Mesenteric fat pad (tissue), 1 donor: ENCODE measurements at regions not wholly inside any gene's neighbourhood (a gene's known extent, or its start where the extent isn't known, plus 50 kb on each side); places are given as distances from the start of the nearest gene placed in this dataset.

Experiments
- DNase-seq: peaks from one replicate; pipeline ENCODE4 v3.0.0-alpha.2; 2020; ENCODE audit warnings: low spot score
- donor health status: DM: yes; HTN: yes; CAD: no.

DNA sequence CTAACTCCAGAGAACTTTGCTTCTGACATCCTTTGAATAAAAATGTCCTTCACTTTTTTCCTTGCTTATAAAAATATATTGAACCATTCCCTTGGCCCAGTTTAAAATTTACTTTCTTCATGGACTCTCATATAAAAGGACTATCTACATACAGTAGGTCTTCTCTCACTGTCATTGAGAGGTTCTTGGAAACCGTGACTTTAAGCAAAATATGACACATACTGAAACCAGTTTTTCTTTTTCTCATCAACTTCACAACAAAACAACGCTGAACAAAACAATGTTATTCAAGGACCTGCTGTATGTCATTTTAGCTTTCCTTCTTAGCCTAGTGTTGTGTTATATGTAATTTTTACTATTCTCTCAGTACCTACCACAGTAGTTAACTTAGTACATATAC lies 496.8 kb downstream of the CENPC start:
- no peak for DNase-seq

DNA sequence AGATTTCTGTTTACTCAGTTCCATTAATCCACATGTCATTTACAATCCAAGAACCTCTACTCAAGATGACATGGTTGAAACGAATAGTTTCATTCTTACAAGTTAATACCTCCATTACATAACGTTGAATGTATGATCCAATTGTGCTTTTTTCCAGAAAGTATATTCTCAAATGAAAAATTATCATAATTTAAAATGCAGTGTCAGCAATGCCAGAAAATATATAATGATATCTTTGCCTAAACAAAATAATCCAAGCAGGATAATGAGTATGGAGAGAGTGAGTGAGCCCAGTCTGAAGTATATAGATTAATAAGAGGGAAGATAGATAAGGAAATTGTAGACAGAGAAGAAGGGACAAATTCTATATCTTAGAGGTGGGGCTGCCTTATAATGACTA lies 505.0 kb downstream of the CENPC start:
- DNase-seq = no peak

DNA sequence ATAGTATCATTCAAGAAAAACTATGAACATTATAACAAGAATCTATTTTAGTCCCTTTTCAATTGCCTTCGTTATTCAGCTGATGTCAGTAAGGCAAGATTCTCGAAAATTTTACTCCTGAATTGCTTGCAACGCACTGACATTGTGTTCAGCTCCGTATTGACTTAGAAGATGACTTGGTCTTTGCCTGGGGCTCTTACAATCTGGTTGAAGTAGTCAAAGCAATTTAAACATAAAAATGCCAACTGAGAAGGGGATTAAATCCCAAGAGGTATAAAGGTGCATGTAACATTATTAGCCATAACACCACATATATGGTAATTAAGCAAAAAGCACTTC lies 507.1 kb downstream of the CENPC start:
- no peak for DNase-seq

DNA sequence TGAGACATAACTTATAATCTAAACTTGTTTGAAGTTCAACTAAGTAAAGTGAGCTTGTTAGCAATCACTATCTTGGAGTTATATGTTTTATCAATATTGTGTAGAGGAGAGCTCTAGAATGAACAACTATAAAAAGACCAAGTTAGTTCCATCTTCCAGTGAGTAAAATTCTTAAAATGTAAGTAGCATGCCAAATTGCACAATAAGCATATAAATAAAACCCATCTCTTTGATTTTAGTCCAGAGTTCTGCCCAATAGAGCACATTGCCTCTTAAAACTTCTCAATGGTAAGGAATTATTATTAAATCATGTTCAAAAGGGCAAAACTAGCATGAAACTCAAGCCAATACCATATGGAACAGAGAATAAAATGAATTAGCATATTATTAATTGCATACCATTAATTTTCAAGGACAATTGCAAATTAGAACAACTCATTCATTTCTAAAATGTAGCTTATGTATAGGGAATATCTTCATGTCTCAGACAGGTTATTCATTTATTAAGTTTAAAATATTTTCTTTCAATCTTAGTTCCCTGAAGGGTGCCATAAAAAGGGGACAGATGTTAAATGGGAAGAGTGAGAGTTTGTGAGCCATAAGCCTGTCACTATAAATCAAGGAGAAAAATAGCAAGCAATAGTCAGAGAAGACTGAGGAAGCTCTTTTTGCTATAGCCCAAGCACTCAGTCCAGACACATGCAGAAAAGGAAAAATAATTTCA lies 507.6 kb downstream of the CENPC start:
- no peak for DNase-seq

DNA sequence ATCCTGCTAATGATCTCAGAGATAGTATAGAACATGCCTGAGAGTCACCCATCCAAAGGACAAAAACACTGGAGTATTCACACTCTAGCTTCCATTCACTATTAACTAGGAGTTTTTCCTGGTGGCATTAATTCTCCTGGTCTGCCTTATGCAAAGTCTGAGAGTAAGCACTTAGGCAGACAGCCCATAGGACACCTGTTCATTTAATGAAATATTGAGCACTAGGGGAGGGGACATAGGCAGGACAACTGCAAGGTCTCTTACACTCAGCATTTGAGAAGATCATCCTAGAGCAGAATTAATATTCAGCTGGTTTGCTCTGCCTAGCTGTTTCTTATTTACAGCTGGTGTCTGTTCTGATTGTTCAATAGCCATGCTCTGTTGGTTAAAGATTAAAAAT lies 508.5 kb downstream of the CENPC start:
- no peak for DNase-seq

DNA sequence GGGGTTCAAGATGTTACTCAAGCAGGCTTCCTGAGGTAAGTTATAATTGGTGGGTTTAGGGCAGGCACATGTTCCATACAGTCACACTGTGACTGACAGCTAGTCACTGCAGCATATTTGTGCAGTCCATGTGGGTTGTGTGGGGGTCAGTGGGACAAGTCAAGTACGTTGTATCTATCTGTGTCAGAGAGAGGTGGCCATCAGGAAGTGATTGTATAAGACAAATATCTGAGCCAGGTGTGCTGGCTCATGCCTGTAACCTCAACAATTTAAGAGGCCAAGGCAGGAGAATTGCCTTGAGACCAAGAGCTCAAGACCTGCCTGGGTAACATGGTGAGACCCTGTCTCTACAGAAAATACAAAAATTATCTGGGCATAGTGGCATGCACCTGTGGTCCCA lies 509.3 kb downstream of the CENPC start:
- no peak for DNase-seq

DNA sequence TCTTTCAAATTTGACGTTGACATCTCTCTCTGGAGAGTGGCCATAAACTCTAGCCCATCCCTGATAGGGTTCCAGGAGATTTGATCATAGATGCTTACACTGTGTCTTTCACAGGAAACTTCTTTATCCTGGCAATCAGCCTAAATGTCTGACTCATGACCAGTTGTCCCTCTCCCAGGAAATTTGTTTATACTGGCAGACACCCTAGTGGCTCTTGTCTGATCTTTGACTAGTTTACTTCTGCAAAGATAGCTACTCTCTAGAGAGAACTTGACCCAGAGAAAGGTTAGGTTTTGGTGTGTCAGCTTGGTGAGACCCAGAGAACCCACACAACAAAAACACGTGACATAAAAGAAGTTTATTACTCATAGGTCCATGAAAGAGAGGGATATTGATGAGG lies 509.8 kb downstream of the CENPC start:
- no peak for DNase-seq

DNA sequence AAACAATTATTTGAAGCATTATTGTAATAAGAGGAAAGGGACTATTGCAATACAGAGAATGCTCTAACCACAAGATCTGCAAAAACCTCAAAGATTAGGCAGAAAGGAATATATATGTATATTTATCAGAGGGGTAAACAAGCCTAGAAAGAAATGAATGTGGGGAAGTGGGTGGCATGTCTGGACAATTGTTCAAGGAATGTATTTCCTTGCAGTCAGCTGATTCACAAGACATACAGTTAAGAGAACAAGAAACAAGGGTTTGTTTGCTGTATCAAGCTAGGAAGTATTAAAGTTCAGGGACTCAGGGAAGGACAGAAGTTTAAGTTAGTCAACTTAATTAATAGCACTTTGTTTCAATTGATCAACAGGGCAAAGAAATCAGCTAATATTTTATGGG lies 514.7 kb downstream of the CENPC start:
- DNase-seq = no peak

DNA sequence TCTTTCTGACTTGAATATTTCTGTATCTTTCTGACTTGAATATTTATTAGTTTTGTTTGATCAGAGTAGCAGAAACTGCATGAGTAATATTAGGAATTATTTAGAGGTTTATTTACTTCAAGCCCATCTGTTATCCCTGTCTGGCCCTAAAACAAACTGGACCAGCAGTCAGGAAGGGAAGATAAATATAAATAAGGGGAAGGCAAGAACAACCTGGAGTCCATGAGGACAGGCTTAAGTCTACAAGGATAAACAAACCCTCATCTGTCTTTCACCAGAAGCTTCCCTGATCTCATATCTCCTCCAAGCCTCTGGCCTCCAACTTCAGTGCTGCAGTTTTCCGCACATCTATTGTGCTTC lies 524.9 kb downstream of the CENPC start:
- no peak for DNase-seq

DNA sequence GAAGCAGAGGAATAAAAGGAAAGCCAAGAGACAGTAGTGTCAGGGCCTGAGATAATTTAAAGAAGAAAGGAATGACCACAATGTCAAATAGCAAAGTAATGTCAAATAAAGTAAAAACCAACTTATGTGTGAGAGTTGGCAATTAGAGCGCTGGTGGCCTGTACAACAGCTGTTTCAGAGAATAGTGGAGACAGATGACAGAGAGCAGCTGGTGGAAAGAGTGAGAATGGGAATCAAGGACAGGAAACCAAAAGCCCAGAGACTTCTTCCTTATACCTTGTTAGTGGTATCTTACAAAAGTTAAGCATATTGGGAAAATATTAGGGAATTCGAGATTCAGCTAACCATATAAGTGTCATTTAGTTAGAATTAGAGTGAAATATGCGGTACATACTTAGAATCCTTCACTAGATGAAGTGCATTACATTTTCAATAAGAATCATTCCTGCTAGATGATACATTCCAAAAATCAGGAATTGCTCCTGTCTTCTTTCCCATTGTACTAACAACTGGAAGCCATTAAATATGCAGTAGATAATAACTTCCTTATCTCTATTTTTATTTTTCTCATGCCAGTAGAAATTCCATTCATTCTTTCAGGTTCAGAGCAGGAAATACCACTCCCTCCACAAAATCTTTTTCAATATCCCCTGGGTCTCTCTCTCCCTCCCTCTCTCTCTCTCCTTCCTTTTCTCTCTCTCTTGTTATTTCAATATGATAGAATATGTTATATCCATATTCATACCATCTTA lies 525.4 kb downstream of the CENPC start:
- no peak for DNase-seq

DNA sequence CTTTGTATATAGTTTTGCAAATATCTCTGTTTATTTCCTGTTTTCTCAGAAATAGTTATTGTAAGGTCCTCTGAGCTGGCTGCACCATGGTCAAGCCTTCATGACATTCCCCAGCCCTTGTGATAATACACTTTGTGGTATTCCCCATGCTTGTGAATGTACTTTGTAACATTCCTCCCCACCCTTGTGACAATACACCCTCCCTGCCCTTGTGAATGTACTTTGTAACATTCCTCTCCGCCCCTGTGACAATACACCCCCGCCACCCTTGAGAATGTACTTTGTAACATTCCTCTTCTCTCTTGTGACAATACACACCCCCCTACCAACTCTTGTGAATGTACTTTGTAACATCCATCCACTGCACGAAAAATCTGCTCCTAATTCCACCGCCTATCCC lies 530.7 kb downstream of the CENPC start:
- DNase-seq = no peak

DNA sequence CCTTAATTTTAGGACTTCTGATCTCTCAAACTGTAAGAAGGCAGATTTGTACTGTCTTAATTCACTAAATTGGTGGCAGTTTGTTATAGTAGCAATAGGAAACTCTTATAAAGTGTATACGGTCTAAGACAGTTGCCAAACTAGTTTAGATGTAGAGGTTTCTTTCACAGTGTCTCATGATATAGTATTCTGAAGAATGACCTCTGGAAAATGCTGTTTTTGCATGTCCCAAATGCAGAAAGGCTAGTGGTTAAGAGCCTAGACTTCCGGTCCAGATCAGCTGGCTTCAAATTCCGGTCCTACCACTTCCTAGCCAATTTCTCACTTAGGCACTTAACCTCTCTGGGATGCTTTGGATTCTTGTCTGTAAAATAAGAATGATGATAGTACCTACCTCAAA lies 538.5 kb downstream of the CENPC start:
- DNase-seq = no peak

DNA sequence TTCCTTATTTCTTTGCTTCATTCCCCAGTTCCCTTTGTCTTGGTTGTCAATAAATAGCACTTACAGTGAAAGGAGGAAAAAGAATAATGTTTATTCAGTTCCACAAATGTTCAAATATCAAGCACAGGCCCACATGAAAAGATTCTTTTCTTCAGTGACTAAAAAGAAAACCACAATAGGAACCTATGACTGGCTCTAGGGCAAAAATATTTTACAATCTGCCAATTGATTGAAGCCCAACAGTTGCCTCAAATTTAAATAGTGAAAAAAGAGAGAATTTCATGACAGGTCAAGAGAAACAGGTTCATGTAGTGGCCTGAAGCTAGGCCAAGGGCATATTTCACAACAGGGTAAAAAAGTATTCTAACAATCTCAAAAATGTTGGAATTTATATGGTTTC lies 553.8 kb downstream of the CENPC start:
- DNase-seq = no peak

DNA sequence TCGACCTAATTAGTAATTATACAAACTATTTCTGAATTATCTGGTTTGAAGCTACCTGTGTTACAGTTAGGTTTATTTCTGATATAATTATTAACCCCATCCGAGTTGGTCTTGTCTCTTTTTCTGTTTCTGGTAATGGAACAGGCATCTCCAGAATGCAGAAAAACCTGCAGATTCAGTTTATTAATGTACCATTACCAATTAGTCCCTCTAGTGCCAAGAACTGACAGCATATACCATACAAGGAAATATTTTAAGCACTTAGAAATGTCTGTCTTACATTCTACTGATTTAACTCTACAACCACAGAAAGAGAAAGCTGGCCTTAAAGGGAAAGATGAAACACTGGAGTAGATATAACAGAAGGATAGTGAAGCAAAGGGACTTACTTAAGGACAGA lies 570.6 kb downstream of the CENPC start:
- DNase-seq = no peak

DNA sequence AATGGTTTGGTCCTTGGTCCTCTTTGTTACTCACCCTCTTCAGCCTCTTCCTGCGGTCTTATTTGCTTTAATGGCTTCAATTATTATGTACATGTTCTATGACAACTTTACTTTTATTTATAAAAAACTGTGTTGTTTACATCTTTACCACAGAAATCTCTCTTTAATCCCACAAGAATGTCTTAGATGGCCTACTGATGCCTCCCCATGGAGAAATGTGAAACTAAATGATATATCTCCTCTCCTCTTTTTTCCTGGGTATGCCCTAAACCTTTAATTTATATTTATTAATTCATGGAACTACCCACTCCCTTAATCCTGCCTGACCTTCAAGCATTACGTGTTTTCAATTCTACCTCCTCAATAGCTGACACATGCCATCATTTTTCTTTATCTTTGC lies 573.2 kb downstream of the CENPC start:
- no peak for DNase-seq

DNA sequence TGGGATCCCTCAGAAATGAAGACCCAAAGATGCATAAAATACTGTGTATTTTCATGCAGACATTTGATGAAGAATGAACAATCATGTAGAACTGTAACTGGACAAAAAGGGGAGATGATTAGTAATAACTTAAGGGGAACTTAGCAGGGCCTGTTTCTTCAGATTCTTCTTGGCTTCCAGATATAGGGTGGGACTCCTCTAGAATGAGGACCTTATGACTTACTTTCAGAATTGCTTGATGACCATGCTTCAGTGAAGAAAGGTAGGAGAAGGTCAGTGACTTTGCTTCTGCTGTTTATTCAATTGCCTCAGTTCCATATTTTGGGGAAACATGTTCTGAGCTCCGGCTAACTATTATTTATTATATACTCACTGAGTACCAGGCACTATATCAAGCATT lies 580.8 kb downstream of the CENPC start:
- no peak for DNase-seq

DNA sequence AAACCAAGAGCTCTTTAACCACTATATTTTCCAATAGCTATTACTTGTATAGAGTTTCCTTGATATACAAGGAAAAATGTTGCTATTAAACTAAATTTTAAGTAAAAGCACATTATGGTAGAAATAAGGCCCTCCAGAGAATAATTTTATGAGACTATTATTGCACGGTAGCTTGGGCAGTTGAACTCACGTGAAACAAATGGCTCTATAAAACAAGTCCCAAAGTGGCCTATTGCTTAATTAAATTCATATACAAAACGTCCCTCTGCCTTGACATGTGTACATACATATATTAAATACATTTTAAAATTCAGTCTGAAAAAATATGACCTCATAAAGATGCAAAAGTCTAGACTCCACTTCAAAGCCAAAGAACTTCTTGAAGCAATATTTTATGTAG lies 582.2 kb downstream of the CENPC start:
- DNase-seq = no peak

DNA sequence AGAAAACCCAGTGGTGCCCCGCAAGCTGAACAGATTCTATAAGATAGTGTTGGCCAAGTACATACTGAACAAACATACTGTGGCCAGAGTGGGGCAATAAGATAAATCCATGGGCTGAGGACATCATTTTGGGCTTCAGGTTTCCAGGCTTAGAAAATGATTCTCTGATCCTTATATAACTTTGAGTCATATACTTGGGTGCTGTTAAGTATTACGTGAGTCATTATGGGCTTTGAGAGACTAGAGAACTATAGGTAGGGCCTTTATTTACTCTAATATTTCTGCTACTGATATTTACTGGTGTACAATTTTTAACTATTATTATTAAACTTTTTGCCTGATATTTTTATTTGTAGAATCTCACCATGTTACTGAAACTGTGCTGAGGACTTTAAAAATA lies 586.1 kb downstream of the CENPC start:
- no peak for DNase-seq

DNA sequence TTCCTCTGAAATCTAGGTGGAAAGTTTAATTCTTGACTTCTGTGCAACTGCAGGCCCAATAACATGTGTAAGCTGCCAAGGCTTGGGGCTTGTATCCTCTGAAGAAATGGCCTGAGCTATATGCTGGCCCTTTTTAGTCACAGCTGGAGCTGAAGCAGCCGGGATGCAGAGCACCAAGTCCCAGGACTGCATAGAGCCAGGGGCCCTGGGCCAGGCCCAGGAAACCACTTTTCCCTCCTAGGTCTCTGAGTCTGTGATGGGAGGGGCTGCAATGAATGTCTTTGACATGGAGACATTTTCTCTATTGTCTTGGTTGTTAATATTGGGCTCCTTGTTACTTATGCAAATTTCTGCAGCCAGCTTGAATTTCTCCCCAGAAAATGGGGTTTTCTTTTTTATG lies 588.5 kb downstream of the CENPC start:
- no peak for DNase-seq

DNA sequence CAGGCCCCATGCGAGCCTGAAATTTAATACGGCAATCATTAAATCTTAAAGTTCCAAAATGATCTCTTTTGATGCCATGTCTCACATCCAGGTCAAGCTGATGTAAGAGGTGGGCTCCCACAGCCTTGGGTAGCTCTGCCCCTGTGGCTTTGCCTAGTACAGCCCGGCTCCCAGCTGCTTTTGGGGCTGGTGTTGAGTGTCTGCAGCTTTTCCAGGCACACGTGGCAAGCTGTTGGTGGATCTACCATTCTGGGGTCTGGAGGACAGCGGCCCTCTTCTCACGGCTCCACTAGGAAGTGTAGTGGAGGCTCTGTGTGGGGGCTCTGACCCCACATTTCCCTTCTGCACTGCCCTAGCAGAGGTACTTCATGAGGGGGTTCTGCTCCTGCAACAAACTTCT lies 588.9 kb downstream of the CENPC start:
- no peak for DNase-seq

DNA sequence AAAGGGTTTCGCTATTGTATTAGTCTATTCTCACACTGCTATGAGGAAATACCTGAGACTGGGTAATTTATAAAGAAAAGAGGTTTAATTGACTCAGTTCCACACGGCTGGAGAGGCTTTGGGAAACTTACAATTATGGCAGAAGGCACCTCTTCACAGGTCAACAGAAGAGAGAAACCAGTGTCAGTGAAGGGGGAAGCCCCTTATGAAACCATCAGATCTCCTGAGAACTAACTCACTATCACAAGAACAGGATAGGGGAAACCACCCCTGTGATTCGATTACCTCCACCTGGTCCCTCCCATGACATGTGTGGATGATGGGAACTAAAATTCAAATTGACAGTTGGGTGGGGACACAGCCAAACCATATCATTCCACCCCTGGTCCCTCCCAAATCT lies 589.5 kb downstream of the CENPC start:
- DNase-seq = no peak

DNA sequence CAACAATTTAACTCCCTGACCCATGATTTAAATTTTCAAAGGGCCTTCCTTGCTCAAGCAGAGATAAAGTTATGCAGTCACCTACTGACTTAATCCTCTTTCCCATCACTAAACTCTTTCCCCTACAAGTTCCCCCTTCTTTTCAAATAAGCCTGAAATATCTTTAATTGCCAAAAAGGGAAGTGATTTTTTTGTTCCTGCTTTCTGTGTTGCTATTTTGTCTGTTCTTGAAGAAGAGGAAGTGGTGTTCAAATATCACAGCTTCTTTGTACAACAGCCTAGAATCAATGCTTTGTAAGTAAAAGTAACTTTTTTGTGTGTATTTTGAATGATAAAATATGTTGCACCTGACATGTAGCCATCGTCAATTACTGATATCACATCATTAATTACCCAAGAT lies 595.9 kb downstream of the CENPC start:
- DNase-seq = no peak

DNA sequence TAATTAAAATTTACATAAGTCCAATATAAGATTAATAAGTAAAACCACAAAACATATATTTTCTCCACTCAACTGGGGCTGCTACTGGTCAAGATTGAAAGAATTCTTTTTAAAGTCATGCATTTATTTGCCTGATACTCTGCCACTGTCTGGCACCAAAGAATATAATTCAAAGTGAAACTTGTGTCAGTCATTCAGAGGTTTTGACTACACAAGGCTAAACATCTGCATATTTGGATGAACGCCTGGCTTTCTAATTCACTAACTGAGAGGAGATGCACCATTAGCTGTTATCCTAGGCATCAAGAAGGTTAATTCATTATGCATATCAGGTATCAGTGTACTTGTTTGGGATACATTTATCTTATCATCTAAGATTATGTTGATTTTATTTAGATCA lies 598.5 kb downstream of the CENPC start:
- no peak for DNase-seq

DNA sequence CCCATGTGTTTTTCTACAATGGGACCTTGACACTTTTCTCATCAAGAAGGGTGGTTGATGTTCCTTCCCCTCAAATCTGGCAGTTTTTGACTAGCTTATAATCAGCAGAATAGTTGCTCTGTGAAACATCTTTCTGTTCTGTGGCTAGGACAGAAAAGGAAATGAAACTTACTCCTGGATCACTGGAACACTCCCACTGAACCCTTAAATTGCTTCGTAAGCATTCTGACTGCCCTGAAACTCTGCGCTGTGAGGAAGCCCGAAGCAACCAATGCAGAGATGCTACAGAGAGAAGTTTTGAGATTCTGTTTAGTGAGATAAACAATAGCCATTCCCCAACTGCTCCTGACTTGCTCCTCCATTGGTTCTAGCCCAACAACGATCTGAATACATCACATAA lies 602.2 kb downstream of the CENPC start:
- no peak for DNase-seq
